Transverse colon (tissue), 4 donors: ENCODE measurements at regions not wholly inside any gene's neighbourhood (a gene's known extent, or its start where the extent isn't known, plus 50 kb on each side); places are given as distances from the start of the nearest gene placed in this dataset.

Source experiments
- CTCF ChIP-seq, 5 experiments: fragments of 200-600 bp in 3 of 5; fragments of 450-650 bp in 2 of 5; sonication (generic) in 3 of 5; IDR thresholded peaks; 1 replicate in 2 of 5; 2 replicates in 3 of 5; pipeline ENCODE4 v1.5.1; 2016 to 2017; ENCODE audit warnings: antibody characterized with exemption in 5 of 5, inconsistent platforms in 3 of 5, mild to moderate bottlenecking in 2 of 5, moderate library complexity in 1 of 5
- POLR2AphosphoS5 ChIP-seq, 3 donors: sonication (generic); formaldehyde crosslinking; IDR thresholded peaks; one replicate each; pipeline ENCODE4 v1.6.1; 2016; ENCODE audit warnings: antibody characterized with exemption in 3 of 3

- TF ChIP-seq CTCF (IDR thresholded peaks at IDR 0.05) (no peak), POLR2AphosphoS5 (IDR thresholded peaks at IDR 0.05) (no peak)
Observed at GRCh38 chr4:148842843-148843242, 400.6 kb upstream of the NR3C2 start.
